Activated T-helper 1 cell treated with anti-CD3 and anti-CD28 coated beads, Interleukin-12 subunit alpha, Interleukin-12 subunit beta, Interleukin-2, Interleukin-4 antibody, amounts not matched to agents 30 ng/mL and 10 ng/mL and 1 ng/mL, durations not matched to agents 14 hours and 24 hours and 36 hours (primary cell): ENCODE measurements at regions not wholly inside any gene's neighbourhood (a gene's known extent, or its start where the extent isn't known, plus 50 kb on each side); places are given as distances from the start of the nearest gene placed in this dataset.

Experiments used
- DNase-seq: peaks from one replicate; pipeline ENCODE4 v3.0.0; 2021; ENCODE audit warnings: low spot score
- H3K27ac Mint-ChIP-seq: one replicate; pipeline ENCODE4 v1.8.0; 2021; ENCODE audit warnings: mild to moderate bottlenecking, mixed read lengths
- H3K27me3 Mint-ChIP-seq: one replicate; pipeline ENCODE4 v1.8.0; 2022; ENCODE audit warnings: mild to moderate bottlenecking, moderate library complexity, mixed read lengths; ENCODE audit not compliant: insufficient read depth
- H3K36me3 Mint-ChIP-seq: one replicate; pipeline ENCODE4 v1.8.0; 2021; ENCODE audit warnings: low read depth, mixed read lengths
- H3K4me1 Mint-ChIP-seq: one replicate; pipeline ENCODE4 v1.8.0; 2021; ENCODE audit warnings: low read depth, mixed read lengths
- H3K4me3 Mint-ChIP-seq: one replicate; pipeline ENCODE4 v1.8.0; 2021; ENCODE audit warnings: mild to moderate bottlenecking, moderate library complexity, mixed read lengths
- H3K9me3 Mint-ChIP-seq: one replicate; pipeline ENCODE4 v1.8.0; 2021; ENCODE audit warnings: mixed read lengths
- intact Hi-C: fragments of 100-400 bp; cut with micrococcal nuclease; formaldehyde crosslinking; loops from one replicate; pipeline ENCODE4 v1.15.1; 2024

DNA sequence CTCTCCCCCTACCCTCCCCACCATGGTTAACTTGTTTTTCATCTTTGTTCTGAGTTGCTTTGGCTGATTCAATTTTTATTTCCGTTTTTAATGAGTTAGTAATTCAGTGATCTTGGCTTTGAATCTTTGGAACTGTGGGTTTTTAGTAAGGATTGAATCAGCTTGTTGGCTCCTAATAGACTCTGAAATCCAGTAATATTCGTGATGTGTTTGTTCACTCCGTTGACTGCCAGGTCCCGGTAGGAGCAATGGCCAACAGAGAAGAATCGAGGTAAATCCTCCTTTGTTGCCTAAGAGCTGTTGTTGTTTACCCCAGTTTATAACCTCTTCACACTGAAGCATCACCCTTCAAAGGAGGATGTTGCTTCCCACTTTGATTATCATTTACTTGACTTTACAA is 92.7 kb downstream of the PCSK1 start:
- Mint-ChIP-seq H3K27ac (no peak overlapping the region), H3K4me1 (peaks cover 19% of the 10 kb centered on the region), H3K27me3 (peaks cover 34% of the 10 kb centered on the region), H3K36me3 (no peaks in the 10 kb centered on the region), H3K9me3 (no peaks in the 10 kb centered on the region), H3K4me3 (no peak overlapping the region)
- intact Hi-C loops: loop anchor here (5.0 to 10.0 kb wide), 3 partner anchors 322 to 824 kb away; partner anchors contain the start of gene CAST
- no peak for DNase-seq

DNA sequence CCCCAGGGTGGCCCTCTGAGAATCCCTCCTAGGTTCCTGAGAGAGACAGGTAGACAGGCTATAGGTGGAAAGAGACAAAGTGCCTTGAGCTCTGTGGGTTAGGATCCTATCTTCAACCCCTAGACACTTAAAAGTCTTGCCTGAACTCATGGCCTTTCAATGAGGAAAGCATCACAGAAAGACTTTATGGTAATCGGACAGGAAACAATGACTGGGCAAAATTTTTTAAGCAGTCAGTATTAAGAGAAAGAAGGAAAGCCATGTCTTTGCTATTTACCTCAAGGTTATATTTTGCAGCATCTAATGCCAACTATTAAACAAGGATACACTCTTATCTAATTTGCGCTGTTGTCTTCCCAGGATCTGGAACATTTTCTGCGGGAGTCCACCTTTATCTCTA is 93.2 kb downstream of the PCSK1 start:
- intact Hi-C loops: loop anchor here (5.0 to 10.0 kb wide), 6 partner anchors 185 to 825 kb away; partner anchors contain the start of genes CAST and RFESD
- peaks cover 34% of the 10 kb centered on the region for H3K27me3 Mint-ChIP-seq
- no peak overlapping the region for H3K27ac Mint-ChIP-seq
- no peak for DNase-seq
- H3K36me3 Mint-ChIP-seq: no peaks in the 10 kb centered on the region
- H3K4me1 Mint-ChIP-seq: peaks cover 14% of the 10 kb centered on the region
- H3K9me3 Mint-ChIP-seq: no peaks in the 10 kb centered on the region
- no peak overlapping the region for H3K4me3 Mint-ChIP-seq

DNA sequence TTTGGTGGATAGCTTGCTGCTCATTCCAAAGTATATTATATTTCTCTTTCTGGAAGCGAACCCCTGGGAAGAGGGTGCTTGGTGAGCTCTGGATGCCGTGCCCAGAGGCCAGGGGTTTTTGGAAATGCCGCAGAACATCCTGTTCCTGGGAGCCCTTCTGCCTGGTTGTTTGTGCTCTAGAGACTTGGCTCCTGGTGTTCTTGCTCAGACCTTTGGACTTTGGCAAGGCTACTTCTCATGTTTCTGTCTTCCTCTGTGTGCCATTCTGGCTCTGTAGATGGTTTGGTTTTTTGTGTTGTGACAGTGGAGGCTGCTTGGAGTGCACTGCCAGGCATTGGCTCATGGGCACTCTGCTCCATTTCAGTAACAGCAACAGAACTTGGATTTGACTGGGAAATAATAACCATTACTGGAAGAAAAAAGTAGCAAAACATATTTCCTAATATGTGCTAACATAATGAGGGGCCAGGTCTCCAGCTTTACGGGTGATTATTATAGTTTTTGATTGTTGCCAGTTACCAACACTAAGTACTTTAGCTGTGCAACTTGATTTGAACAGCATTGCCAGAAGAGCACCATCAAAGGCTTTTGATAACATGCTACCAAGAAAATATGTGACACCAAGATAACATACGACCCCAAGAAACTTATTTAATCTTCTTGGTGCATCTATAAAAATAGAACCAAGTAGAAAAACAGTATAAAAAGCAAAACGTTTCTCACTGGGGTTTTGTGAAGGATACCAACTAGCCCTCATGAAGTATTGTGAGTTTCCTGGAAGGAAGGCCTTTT is 94.2 kb downstream of the PCSK1 start:
- no peak overlapping the region for H3K27ac Mint-ChIP-seq

DNA sequence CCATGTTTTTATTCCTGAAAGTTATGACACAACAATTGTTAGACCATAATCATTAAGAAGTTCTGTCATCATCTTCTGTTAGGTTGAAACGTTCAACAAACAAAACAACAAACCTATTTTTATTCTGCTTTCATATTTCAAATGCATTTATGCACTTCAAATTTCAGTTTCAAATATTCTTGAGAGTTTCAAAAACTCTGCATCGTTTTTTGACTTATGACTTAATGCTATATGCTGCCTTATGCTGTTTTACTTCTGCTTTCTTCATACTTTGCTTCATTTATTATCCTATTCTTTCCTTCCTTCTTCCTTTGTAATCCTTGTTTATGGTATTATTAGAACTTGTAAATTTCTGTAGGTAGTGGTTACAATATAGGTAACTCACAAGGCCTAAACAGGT is 95.0 kb downstream of the PCSK1 start:
- H3K9me3 Mint-ChIP-seq: no peaks in the 10 kb centered on the region
- peaks cover 10% of the 10 kb centered on the region for H3K4me1 Mint-ChIP-seq
- H3K27me3 Mint-ChIP-seq: peaks cover 24% of the 10 kb centered on the region
- intact Hi-C loops: loop anchor here (5.0 to 10.0 kb wide), 3 partner anchors 183 to 691 kb away; partner anchors contain the start of gene RFESD
- H3K36me3 Mint-ChIP-seq: no peaks in the 10 kb centered on the region
- DNase-seq: no peak
- no peak overlapping the region for H3K4me3 Mint-ChIP-seq
- no peak overlapping the region for H3K27ac Mint-ChIP-seq

More for the DNA sequence above, 94.2 kb downstream of the PCSK1 start:
- Mint-ChIP-seq H3K4me3 (no peak overlapping the region), H3K4me1 (peaks cover 10% of the 10 kb centered on the region), H3K36me3 (no peaks in the 10 kb centered on the region), H3K9me3 (no peaks in the 10 kb centered on the region), H3K27me3 (peaks cover 29% of the 10 kb centered on the region)
- no peak for DNase-seq
- intact Hi-C loops: loop anchor here (5.0 to 10.0 kb wide), 3 partner anchors 184 to 692 kb away; partner anchors contain the start of gene RFESD

DNA sequence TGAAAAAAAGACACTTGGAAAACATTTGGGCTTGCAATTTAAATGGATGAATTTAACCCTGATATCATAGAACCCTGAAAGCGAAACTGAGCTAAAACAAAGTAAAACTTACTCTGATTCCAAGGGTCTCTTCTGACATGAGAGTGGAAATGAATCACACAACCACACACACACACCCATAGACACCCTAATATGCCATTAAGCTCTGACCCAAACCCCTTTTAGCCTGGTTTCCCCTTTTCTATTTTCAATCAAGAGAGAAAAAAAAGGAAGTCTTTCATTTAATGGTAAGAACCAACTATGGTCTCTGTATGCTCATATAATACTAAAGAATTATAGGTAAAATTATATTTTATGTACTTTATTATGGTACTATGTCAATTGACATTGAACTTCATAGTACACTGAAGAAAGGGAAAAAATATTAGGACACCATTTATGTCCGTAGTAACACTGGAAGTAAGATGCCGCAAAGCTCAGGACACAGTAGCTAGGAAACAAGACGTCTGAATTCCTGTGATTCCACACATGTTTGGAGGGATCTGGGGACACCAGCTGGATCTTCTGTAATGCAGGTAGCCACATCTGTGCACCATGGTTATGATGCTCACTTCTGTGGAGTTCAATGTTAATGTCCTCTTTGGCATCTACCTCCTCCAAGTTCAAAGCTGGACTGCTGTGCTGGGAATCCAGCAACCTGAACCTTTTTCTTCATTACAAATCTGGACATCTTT is 95.8 kb downstream of the PCSK1 start:
- no peak for DNase-seq
- H3K9me3 Mint-ChIP-seq: no peaks in the 10 kb centered on the region
- H3K4me3 Mint-ChIP-seq: no peak overlapping the region
- H3K36me3 Mint-ChIP-seq: no peaks in the 10 kb centered on the region
- H3K4me1 Mint-ChIP-seq: peaks cover 10% of the 10 kb centered on the region
- intact Hi-C loops: loop anchor here (2.0 to 10.0 kb wide), 7 partner anchors 56 to 690 kb away; partner anchors contain the start of gene RFESD
- H3K27me3 Mint-ChIP-seq: peaks cover 20% of the 10 kb centered on the region
- H3K27ac Mint-ChIP-seq: no peak overlapping the region

DNA sequence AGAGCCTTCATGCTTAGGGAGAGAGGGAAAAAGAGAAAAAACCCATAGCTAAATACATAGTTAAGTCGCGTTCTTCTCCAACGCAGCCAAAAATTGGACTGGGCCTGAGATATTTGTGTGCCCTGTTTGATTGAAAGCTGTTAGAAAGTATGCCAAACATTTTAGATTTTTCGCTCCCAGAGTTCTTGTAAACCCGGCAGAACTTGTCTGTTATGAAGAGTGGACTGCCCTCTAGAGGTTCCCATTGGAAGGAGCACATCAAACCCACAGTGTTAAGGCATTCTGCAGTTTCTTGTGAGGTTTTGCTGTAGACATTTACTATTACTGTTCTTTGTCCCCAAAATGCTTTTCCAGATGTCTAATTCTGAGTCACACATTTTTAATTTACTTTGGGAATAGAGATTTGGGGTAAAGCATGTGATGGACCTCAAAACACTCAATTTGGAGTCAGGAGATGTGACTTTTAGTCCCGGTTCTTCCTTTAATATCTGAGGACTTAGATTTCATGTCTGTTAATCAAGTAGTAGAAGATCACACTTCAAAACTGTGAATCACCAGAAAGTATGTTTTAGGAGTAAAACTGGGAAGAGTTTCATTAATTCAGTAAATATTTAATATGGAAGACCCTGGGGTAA is 96.6 kb downstream of the PCSK1 start:
- Mint-ChIP-seq H3K4me1 (peaks cover 10% of the 10 kb centered on the region), H3K36me3 (no peaks in the 10 kb centered on the region), H3K27me3 (peaks cover 12% of the 10 kb centered on the region), H3K27ac (no peak overlapping the region), H3K4me3 (no peak overlapping the region), H3K9me3 (no peaks in the 10 kb centered on the region)
- intact Hi-C loops: loop anchor here (1.0 to 10.0 kb wide), 10 partner anchors 56 to 689 kb away; partner anchors contain the start of genes ELL2 and RFESD
- DNase-seq: peak; percentile 51

DNA sequence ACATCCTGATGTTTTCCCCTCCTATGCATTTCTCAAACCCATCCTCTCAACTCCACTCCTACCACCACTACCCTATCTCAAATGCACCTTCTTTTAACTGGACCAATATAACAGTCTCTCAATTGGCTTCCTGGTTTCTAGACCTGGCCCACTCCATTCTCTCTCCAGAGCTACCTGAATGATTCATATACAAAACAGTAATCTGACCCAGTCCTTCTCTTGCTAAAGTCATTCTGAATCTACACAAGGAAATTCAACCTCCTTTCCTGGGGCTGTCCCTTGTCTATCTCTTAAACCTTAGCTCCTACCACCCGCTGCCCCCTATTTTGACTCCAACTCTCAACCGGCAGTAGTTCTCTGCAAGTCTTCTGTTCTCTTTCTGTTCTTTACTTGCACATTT is 97.2 kb downstream of the PCSK1 start:
- intact Hi-C loops: loop anchor here (1.0 to 10.0 kb wide), 10 partner anchors 55 to 689 kb away; partner anchors contain the start of genes ELL2 and RFESD
- Mint-ChIP-seq H3K9me3 (no peaks in the 10 kb centered on the region), H3K27ac (no peak overlapping the region), H3K4me1 (peaks cover 10% of the 10 kb centered on the region), H3K27me3 (peaks cover 12% of the 10 kb centered on the region), H3K4me3 (no peak overlapping the region), H3K36me3 (no peaks in the 10 kb centered on the region)
- DNase-seq: no peak

DNA sequence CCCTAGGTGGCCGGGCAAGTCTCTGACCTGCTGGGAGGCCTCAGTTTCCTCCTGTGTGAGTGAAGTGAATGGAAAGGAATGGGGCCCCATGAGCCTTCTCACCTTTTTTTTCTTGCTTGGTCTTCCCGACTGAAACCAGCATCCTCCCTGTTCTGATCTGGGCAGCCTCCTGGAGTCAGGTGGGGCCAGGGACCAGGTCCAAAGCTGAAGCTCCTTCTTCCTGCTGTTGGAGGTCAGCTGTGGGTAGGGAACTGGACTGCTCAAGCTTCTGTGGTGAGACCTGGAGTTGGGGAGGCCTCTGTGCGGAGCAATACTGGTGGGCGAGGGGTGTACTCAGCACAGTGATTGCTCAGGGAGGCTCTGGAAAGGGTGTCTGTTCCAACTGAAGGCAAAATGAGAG is 99.7 kb downstream of the PCSK1 start:
- no peak overlapping the region for H3K27ac Mint-ChIP-seq
- H3K27me3 Mint-ChIP-seq: peaks cover 6% of the 10 kb centered on the region
- H3K4me1 Mint-ChIP-seq: no peaks in the 10 kb centered on the region
- no peaks in the 10 kb centered on the region for H3K36me3 Mint-ChIP-seq
- intact Hi-C loops: loop anchor here (10.0 kb wide), 1 partner anchor 179 kb away; no protein-coding TSS in a partner anchor
- no peaks in the 10 kb centered on the region for H3K9me3 Mint-ChIP-seq
- H3K4me3 Mint-ChIP-seq: no peak overlapping the region
- DNase-seq: no peak

DNA sequence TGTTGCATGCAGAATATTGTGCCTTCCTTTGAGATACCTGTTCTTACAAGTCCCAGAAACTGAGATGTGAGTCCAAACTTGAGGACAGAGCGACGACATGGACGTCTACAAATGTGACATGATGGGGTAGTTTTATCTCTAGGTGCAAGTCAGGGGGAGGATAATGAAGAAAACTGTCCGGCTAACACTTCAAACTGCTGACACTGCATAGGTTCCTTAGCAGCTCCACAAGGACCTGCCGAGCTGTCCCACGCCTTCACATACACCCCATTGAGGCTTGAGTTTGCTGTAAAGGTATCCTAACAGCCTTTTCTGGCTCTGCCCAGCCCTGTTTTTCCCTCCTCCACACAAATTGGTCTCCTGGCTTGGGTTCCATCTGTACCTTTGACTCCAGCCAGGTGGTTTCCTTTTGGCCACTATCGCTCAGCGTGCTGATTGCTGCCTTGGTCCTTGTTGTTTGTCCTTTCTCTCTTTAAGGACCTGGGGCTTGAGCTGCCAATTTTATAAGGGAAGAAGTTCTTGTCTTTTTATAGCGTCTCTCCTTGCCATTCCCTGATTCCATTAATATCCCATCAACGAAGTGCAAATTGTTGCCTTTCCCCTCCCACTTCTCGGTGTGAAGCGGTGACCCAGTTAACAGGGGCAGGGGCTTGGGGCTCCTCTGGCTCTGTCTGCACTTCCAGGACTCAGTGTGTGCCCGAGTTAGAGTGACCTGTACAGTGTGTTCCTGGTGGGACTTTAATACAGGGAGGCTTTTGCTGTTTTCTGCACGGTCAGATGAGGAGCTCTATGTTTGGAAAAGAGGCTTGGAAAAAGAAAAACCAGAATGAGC is 100.3 kb downstream of the PCSK1 start:
- no peaks in the 10 kb centered on the region for H3K9me3 Mint-ChIP-seq
- H3K27ac Mint-ChIP-seq: no peak overlapping the region
- no peak overlapping the region for H3K4me3 Mint-ChIP-seq
- intact Hi-C loops: loop anchor here (10.0 kb wide), 1 partner anchor 178 kb away; no protein-coding TSS in a partner anchor
- peaks cover 8% of the 10 kb centered on the region for H3K27me3 Mint-ChIP-seq
- no peak for DNase-seq
- no peaks in the 10 kb centered on the region for H3K4me1 Mint-ChIP-seq
- H3K36me3 Mint-ChIP-seq: no peaks in the 10 kb centered on the region

DNA sequence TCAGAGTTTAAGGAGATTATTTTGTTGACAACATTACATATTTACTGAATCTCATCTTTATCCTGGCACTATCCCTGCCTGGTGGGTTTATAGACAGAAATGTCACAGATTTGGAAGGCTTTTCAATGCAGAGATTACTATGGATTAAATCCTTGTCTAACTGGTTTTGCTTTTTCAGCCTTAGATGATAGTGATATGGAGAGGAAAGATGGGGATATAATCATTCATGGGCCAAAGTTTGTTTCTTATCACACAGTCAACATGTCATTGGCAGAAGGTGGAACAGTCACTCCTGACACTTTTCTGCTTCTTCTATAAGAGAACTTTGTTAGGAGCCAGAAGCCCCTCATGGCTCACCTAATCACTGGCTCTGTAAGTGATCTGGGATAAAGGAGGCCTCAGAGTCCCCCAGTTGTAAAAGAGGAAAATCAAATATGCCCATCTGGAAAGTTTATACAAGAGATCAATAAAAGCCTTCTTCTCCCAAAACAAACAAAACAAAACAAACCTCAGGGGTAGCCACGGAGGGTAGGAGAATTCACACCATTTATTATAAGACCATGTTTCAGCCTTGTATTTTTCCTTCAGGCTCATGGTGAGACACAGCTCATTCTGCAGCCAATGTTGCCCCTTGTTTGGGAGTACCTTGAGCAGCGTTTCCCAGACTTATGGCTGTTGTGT is 101.2 kb downstream of the PCSK1 start:
- intact Hi-C loops: loop anchor here (10.0 kb wide), 1 partner anchor 177 kb away; no protein-coding TSS in a partner anchor
- no peak overlapping the region for H3K27ac Mint-ChIP-seq
- no peaks in the 10 kb centered on the region for H3K9me3 Mint-ChIP-seq
- no peak for DNase-seq
- peaks cover 6% of the 10 kb centered on the region for H3K27me3 Mint-ChIP-seq
- no peak overlapping the region for H3K4me3 Mint-ChIP-seq
- H3K36me3 Mint-ChIP-seq: no peaks in the 10 kb centered on the region
- H3K4me1 Mint-ChIP-seq: no peaks in the 10 kb centered on the region

DNA sequence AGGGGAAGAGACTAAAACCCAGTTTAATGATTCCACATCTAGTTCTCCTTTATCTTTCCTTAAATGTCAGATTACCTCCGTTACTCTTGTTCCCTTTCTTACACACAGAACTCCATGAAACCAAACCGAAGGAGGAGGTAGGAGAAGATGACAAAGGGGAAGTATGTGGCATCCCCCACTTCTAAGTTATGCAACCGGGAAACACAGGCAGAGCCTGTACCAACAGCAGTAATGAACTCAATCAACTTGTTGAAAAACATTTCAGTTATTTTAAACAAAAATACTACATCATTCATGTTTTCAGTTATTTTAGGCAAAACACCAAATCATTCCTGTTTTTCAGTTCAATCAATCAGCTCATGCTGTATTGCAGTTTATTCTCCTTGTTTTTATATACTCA is 101.8 kb downstream of the PCSK1 start:
- H3K27ac Mint-ChIP-seq: no peak overlapping the region
- peaks cover under 1% of the 10 kb centered on the region for H3K9me3 Mint-ChIP-seq
- H3K4me3 Mint-ChIP-seq: no peak overlapping the region
- H3K4me1 Mint-ChIP-seq: no peaks in the 10 kb centered on the region
- DNase-seq: no peak
- peaks cover 6% of the 10 kb centered on the region for H3K27me3 Mint-ChIP-seq
- intact Hi-C loops: loop anchor here (10.0 kb wide), 1 partner anchor 176 kb away; no protein-coding TSS in a partner anchor
- H3K36me3 Mint-ChIP-seq: no peaks in the 10 kb centered on the region
